Left lobe of liver (tissue), 2 donors: ENCODE measurements at regions not wholly inside any gene's neighbourhood (a gene's known extent, or its start where the extent isn't known, plus 50 kb on each side); places are given as distances from the start of the nearest gene placed in this dataset.
"Not testable (repeated sequence)": the region's sequence is repeated elsewhere in the genome, so short reads cannot be mapped to it uniquely, and the experiment has no call there.

Experiments
- ATAC-seq: fragments of 200-7000 bp; cut with Tn5 transposase; one replicate; pipeline ENCODE4 v1.9.1; 2020; ENCODE audit warnings: mild to moderate bottlenecking, moderate library complexity
- DNase-seq: peaks from one replicate; pipeline ENCODE4 v3.0.0-alpha.2; 2020; ENCODE audit warnings: low spot score
- donor health status: DM: no; HTN: no; CAD: no; lungs with moderate emphysema.
- donor health status: DM: no; HTN: yes; CAD: no.

DNA sequence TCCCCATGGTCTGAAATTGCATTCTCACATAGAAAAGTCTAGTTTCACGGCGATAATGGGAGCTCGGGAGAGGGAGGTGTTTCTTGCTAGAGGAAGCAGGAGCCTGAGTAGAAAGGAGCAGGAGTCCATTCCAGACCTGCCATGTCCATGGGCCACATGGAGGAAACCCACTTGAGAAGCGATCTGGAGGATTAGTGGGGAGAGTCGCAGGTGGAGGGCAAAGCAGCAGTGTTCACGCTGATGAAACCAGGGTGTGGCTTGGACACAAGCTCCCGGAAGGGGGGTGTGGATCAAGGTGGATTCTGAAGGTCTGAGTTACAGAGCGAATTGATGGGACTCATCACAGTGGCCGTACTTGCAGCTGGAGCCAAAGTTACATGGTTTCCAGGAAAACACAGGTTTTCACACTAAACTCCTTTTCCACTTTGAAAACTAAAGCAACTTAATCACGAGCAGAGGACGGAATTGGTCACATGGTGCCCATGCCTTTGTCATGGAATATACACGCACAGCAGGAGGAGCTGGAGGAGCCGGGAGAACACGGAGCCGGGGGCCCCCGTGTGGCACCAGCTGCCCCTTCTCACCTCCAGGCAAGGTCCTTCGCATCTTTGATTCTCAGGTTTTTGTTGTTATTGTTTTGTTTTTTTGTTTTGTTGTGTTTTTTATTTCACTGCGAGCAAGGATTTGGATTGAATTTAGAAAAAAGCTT is 255.1 kb upstream of the MYT1L start:
- no peak for ATAC-seq
- no peak for DNase-seq

GRCh38 chr2:2582998-2583545 is 252.0 kb upstream of the MYT1L start:
- DNase-seq = no peak
- no peak for ATAC-seq

GRCh38 chr2:2581331-2582159 is 250.5 kb upstream of the MYT1L start:
- peak; percentile 30 for DNase-seq
- no peak for ATAC-seq

GRCh38 chr2:2580841-2581240 is 249.8 kb upstream of the MYT1L start:
- ATAC-seq = not testable (repeated sequence)

DNA sequence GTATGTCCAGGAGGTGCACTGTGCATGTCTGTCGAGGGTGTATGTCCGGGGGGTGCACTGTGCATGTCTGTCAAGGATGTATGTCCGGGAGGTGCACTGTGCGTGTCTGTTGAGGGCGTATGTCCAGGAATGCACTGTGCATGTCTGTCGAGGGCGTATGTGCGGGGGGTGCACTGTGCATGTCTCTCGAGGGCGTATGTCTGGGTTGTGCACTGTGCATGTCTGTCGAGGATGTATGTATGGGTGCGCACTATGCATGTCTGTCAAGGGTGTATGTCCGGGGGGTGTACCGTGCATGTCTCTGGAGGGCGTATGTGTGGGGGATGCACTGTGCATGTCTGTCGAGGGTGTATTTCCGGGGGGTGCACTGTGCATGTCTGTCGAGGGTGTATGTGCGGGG is 249.3 kb upstream of the MYT1L start:
- no peak for DNase-seq
- no peak for ATAC-seq

More at GRCh38 chr2:2580841-2581240, 249.8 kb upstream of the MYT1L start:
- DNase-seq = not testable (repeated sequence)

DNA sequence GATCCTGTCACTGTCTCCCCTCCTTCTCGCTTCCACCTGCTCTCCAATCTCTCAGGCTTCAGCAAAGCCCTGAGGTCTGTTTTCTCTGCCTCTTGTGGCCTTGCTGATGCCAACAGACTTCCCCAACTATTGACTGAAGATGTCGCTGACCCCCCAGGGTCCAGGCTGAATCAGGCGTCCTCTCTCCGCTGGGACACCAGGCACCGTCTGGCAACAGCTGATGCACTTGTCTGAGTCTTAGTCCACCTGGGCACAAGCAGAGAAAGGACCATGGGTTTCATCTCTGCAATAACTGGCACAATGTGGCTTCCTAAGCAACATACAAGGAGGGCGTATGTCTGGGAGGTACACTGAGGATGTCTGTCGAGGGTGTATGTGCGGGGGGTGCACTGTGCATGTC is 248.7 kb upstream of the MYT1L start:
- no peak for DNase-seq
- no peak for ATAC-seq

GRCh38 chr2:2577407-2577831 is 246.3 kb upstream of the MYT1L start:
- DNase-seq (peak; percentile 42), ATAC-seq (peak; percentile 78)

- DNase-seq = no peak
These were observed 244.9 kb upstream of the MYT1L start for GRCh38 chr2:2575870-2576386.

DNA sequence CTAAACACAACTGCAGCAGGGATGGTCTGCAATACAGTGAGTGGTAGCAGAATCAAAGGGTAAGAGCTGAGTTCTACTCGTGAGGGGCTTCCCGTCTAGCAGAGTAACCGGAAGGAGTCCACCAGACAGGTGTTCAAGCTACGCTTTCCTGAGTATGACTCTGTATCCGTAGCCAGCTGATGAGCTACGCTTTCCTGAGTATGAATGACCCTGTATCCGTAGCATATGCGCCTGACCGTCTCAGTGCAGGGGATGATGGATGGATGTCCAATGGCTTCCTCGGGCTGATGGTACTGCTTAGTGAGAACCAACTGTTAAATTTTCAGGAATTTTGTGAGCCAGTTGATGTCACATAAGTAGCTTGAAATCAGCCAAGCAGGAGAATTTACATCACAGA is 244.1 kb upstream of the MYT1L start:
- ATAC-seq (no peak), DNase-seq (no peak)

More at GRCh38 chr2:2575870-2576386, 244.9 kb upstream of the MYT1L start:
- no peak for ATAC-seq

GRCh38 chr2:2574401-2575180 is 243.5 kb upstream of the MYT1L start:
- ATAC-seq = no peak
- no peak for DNase-seq

DNA sequence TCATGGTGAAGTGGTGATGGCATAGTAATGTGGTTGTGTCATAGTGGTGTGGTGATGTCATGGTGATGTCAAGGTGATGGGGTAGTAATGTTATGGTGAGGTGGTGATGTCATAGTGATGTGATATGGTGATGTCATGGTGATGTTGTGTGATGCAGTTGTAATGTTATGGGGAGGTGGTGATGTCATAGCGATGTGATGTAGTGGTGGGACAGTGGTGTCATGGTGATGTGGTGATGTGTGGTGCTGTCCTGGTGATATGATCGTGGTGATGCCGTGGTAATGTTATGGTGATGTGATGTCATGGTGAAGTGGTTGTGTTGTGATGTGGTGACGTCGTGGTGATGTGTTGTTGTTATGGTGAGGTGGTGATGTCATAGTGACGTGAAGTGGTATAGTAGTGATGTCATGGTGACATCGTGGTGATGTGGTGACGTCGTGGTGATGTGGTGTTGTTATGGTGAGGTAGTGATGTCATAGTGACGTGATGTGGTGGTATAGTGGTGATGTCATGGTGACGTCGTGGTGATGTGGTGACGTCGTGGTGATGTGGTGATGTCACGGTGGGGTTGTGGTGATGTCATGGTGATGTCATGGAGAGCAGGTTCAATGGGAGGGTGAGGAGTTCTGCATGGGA is 242.7 kb upstream of the MYT1L start:
- ATAC-seq (no peak), DNase-seq (no peak)

- ATAC-seq (no peak), DNase-seq (no peak)
These were observed 242.1 kb upstream of the MYT1L start for GRCh38 chr2:2573205-2573604.

DNA sequence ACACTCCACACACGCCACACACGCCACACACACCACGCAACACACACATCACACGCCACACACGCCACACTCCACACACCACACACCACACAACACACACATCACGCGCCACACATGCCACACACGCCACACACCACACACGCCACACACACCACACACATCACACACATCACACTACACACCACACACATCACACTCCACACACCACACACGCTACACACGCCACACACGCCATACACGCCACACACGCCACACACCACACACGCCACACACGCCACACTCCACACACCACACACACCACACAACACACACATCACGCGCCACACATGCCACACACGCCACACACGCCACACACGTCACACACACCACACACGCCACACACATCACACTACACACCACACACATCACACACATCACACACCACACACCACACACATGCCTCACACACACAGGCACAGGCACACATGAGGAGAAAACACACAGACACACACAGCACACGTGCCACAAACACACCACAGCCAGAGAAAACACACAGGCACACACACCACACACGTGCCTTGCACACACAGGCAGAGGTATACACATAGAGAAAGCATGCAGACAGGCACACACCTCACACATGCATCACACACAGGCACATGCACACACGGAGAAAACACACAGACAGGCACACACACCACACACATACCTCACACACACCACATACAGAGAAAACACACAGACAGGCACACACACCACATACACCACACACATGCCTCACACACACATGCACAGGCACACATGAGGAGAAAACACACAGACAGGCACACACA is 241.5 kb upstream of the MYT1L start:
- DNase-seq (no peak), ATAC-seq (no peak)

DNA sequence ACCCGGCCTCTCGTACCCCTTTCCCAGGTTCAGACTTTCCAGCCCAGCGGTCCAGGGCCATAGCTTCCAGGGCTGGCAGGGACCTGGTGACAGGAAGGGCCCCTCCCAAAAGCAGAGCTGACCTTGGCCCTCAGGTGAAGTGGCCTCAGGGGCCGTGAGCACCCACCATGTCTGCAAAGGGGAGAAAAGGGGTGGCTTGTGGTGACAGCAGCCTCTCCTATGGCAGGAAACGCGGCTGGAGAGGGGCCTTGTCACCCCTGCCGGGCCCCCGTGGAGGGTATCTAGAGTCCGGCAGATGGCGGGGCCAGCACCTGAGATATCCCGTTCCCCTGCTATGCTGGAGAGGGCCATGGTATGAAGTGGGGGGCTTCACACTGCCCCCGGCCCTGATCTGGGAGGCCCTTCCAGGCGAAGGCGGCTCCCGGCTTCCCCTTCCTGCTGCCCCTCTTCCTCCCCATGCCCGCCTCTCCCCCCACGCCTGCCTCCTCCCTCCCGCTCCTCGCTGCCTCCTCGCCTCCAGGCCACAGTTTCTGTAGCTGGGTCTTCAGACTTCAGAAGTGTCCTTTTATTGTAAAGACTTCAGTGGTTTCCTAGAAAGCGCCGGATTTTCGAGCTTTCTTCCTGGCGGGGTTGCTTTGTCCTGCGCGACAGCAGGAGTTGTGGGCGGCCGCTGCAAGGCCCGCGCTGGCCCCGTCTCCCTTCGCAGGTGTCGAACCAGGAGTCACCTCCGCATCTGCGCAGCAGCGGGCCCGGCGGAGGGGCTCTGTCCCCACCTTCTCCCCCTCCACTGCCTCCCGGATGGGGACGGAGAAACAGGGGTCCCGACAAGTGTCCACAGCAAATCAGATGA is 240.5 kb upstream of the MYT1L start:
- DNase-seq (peak; percentile 24), ATAC-seq (no peak)

DNA sequence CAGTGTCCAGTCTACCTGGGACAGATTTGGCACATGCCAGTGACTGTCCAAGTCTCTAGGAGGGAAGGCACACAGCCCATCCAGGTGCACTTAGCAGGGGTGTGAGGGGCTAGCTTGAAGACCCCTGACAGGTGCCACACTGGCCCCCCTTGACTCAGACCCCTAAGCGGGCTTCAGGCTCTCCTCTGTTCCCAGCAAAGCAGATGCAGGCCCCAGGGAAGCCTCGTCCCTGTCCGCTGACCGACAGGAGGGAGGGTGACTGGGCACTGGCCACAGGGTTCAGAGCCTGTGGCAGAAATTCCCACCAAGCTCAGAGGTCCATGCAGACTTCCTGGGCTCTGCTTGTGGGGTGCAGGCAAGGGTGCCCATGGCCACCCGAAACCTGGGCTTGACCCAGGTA is 239.8 kb upstream of the MYT1L start:
- DNase-seq = no peak
- ATAC-seq = no peak

GRCh38 chr2:2570360-2570759 is 239.3 kb upstream of the MYT1L start:
- DNase-seq (no peak), ATAC-seq (no peak)

GRCh38 chr2:2569836-2570235 is 238.8 kb upstream of the MYT1L start:
- ATAC-seq (no peak), DNase-seq (no peak)

DNA sequence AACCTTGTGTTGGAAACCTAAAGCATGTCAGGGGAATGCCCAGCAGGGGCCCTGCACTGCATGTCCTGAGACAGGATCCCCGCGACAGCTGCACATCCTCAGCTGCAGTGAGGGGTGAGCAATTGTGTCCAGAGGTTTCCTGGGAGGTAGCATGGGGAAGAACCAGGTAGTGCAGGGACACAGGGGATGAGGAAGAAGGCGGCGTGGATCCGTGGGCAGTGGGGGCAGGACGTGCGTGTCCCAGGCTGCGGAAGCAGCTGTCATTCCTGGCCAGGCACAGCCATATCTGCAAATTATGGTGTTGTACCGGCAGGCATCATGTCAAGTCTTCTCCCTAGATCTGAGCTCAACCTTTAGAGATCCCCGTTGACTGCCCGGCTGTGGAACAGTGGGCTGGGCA is 238.2 kb upstream of the MYT1L start:
- DNase-seq = no peak
- ATAC-seq = no peak

GRCh38 chr2:2568411-2568810 is 237.3 kb upstream of the MYT1L start:
- ATAC-seq (no peak), DNase-seq (no peak)
